ENCODE measurements at regions not wholly inside any gene's neighbourhood (a gene's known extent, or its start where the extent isn't known, plus 50 kb on each side); places are given as distances from the start of the nearest gene placed in this dataset.

GRCh38 chr2:16608661-16609643, 56.7 kb downstream of the CYRIA start:
- TF ChIP-seq FOXP2 (optimal IDR thresholded peaks at IDR 0.05; ENCODE audit: borderline replicate concordance, extremely low read depth, extremely low read length, insufficient read depth) (no peak), SIN3A (IDR thresholded peaks at IDR 0.05; ENCODE audit: borderline replicate concordance, insufficient read depth, low read length) (no peak), REST (IDR thresholded peaks at IDR 0.05; ENCODE audit: insufficient read depth in 1 of 2, low read depth in 2 of 2, low read length in 2 of 2) (no peak), TAF1 (IDR thresholded peaks at IDR 0.05; ENCODE audit: borderline replicate concordance, insufficient read depth, low read length) (no peak), POLR2AphosphoS5 (IDR thresholded peaks at IDR 0.05; ENCODE audit: low read depth, low read length) (no peak)

- TF ChIP-seq REST (IDR thresholded peaks at IDR 0.05; ENCODE audit: insufficient read depth in 1 of 2, low read depth in 2 of 2, low read length in 2 of 2) (no peak), FOXP2 (optimal IDR thresholded peaks at IDR 0.05; ENCODE audit: borderline replicate concordance, extremely low read depth, extremely low read length, insufficient read depth) (no peak), TAF1 (IDR thresholded peaks at IDR 0.05; ENCODE audit: borderline replicate concordance, insufficient read depth, low read length) (no peak), POLR2AphosphoS5 (IDR thresholded peaks at IDR 0.05; ENCODE audit: low read depth, low read length) (no peak), SIN3A (IDR thresholded peaks at IDR 0.05; ENCODE audit: borderline replicate concordance, insufficient read depth, low read length) (no peak)
Measured at GRCh38 chr2:16607301-16607700, 58.3 kb downstream of the CYRIA start.

- TF ChIP-seq SIN3A (IDR thresholded peaks at IDR 0.05; ENCODE audit: borderline replicate concordance, insufficient read depth, low read length) (no peak), TAF1 (IDR thresholded peaks at IDR 0.05; ENCODE audit: borderline replicate concordance, insufficient read depth, low read length) (no peak), FOXP2 (optimal IDR thresholded peaks at IDR 0.05; ENCODE audit: borderline replicate concordance, extremely low read depth, extremely low read length, insufficient read depth) (no peak), REST (IDR thresholded peaks at IDR 0.05; ENCODE audit: insufficient read depth in 1 of 2, low read depth in 2 of 2, low read length in 2 of 2) (no peak), POLR2AphosphoS5 (IDR thresholded peaks at IDR 0.05; ENCODE audit: low read depth, low read length) (no peak)
Measured at GRCh38 chr2:16604236-16604635, 61.4 kb downstream of the CYRIA start.

GRCh38 chr2:16591370-16591933, 74.2 kb downstream of the CYRIA start:
- no peak for TF ChIP-seq TAF1 (IDR thresholded peaks at IDR 0.05; ENCODE audit: borderline replicate concordance, insufficient read depth, low read length)
- TF ChIP-seq POLR2AphosphoS5 (IDR thresholded peaks at IDR 0.05; ENCODE audit: low read depth, low read length), result no peak
- TF ChIP-seq FOXP2 (optimal IDR thresholded peaks at IDR 0.05; ENCODE audit: borderline replicate concordance, extremely low read depth, extremely low read length, insufficient read depth), result no peak
- TF ChIP-seq SIN3A (IDR thresholded peaks at IDR 0.05; ENCODE audit: borderline replicate concordance, insufficient read depth, low read length), result no peak
- TF ChIP-seq REST (IDR thresholded peaks at IDR 0.05; ENCODE audit: insufficient read depth in 1 of 2, low read depth in 2 of 2, low read length in 2 of 2), result no peak
